Activated CD4-positive, alpha-beta T cell treated with anti-CD3 and anti-CD28 coated beads, Interleukin-2, amount 50 U/mL, for 4 hours (primary cell): ENCODE measurements at regions not wholly inside any gene's neighbourhood (a gene's known extent, or its start where the extent isn't known, plus 50 kb on each side); places are given as distances from the start of the nearest gene placed in this dataset.
"Not testable (repeated sequence)": the region's sequence is repeated elsewhere in the genome, so short reads cannot be mapped to it uniquely, and the experiment has no call there.

ENCODE experiments used
- DNase-seq, 2 experiments: peaks; one replicate each; pipeline ENCODE4 v3.0.0-alpha.2; 2020

GRCh38 chr2:194455358-194455757 is 1201.7 kb upstream of the SLC39A10 start:
- DNase-seq: no peak

- no peak for DNase-seq
Measured at GRCh38 chr2:194452504-194452903, 1204.5 kb upstream of the SLC39A10 start.

- DNase-seq: no peak
Measured at GRCh38 chr2:194445226-194445625, 1211.8 kb upstream of the SLC39A10 start.

GRCh38 chr2:194443926-194444325 is 1213.1 kb upstream of the SLC39A10 start:
- no peak for DNase-seq

GRCh38 chr2:194424683-194425209 is 1232.3 kb upstream of the SLC39A10 start:
- DNase-seq: no peak

- DNase-seq: no peak
Measured at GRCh38 chr2:194411221-194411620, 1245.8 kb upstream of the SLC39A10 start.

- DNase-seq: no peak
Measured at GRCh38 chr2:194395818-194396217, 1261.2 kb upstream of the SLC39A10 start.

- no peak for DNase-seq
Measured at GRCh38 chr2:194385376-194385775, 1271.7 kb upstream of the SLC39A10 start.

- no peak for DNase-seq
Measured at GRCh38 chr2:194383401-194383800, 1273.6 kb upstream of the SLC39A10 start.

GRCh38 chr2:194382221-194382620 is 1274.8 kb upstream of the SLC39A10 start:
- no peak for DNase-seq

- no peak for DNase-seq
Measured at GRCh38 chr2:194380011-194380410, 1277.0 kb upstream of the SLC39A10 start.

- DNase-seq: not testable (repeated sequence)
Measured at GRCh38 chr2:194367390-194367789, 1289.6 kb upstream of the SLC39A10 start.

GRCh38 chr2:194363878-194364277 is 1293.1 kb upstream of the SLC39A10 start:
- DNase-seq: no peak

- DNase-seq: no peak
Measured at GRCh38 chr2:194363295-194363694, 1293.7 kb upstream of the SLC39A10 start.

- no peak for DNase-seq
Measured at GRCh38 chr2:194352505-194352904, 1304.5 kb upstream of the SLC39A10 start.

- DNase-seq: no peak
Measured at GRCh38 chr2:194346193-194346592, 1310.8 kb upstream of the SLC39A10 start.

- DNase-seq: no peak
Measured at GRCh38 chr2:194345347-194345746, 1311.7 kb upstream of the SLC39A10 start.

GRCh38 chr2:194343167-194343566 is 1313.9 kb upstream of the SLC39A10 start:
- DNase-seq: no peak

- no peak for DNase-seq
Measured at GRCh38 chr2:194332799-194333490, 1324.1 kb upstream of the SLC39A10 start.

- DNase-seq: no peak
Measured at GRCh38 chr2:194328456-194328855, 1328.6 kb upstream of the SLC39A10 start.

- no peak for DNase-seq
Measured at GRCh38 chr2:194327196-194327888, 1329.7 kb upstream of the SLC39A10 start.

GRCh38 chr2:194323740-194324139 is 1333.3 kb upstream of the SLC39A10 start:
- DNase-seq: no peak

- no peak for DNase-seq
Measured at GRCh38 chr2:194320520-194320919, 1336.5 kb upstream of the SLC39A10 start.
